ENCODE measurements at regions not wholly inside any gene's neighbourhood (a gene's known extent, or its start where the extent isn't known, plus 50 kb on each side); places are given as distances from the start of the nearest gene placed in this dataset.

DNA sequence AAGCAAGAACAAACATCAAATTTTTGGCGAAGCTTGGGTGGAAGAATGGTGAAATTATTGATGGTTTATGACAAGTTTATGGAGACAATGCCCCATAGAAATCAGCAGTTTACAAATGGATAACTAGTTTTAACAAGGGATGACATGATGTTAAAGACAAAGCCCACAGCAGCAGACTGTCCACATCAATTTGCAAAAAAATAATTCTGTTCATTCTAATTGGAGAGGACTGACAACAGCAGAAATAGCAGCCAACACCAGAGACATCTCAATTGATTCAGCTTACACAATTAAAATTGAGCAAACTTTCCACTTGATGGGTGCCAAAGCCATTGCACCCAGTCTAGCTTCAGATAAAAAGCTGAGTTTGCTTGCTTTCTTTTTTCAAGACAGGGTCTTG is 82.7 kb upstream of the STK32A start:
- WGBS, 2 donors: 90 to 96% methylated on average over 1 of the region's 1 CpG
- Histone ChIP-seq H3K4me1 (no peaks in the 10 kb centered on the region), H3K27ac (no peak overlapping the region), H3K27me3 (no peaks in the 10 kb centered on the region), H3K4me3 (no peak overlapping the region), H3K36me3 (ENCODE audit: low read depth, missing control alignments) (no peaks in the 10 kb centered on the region), H3K9me3 (no peaks in the 10 kb centered on the region)
- no peak for DNase-seq
- intact Hi-C loops (cut with DNase I; ENCODE audit: low total_unique reads): no loop called here
- no peak for TF ChIP-seq POLR2A (IDR thresholded peaks at IDR 0.05)
- TF ChIP-seq, protein P1, sequence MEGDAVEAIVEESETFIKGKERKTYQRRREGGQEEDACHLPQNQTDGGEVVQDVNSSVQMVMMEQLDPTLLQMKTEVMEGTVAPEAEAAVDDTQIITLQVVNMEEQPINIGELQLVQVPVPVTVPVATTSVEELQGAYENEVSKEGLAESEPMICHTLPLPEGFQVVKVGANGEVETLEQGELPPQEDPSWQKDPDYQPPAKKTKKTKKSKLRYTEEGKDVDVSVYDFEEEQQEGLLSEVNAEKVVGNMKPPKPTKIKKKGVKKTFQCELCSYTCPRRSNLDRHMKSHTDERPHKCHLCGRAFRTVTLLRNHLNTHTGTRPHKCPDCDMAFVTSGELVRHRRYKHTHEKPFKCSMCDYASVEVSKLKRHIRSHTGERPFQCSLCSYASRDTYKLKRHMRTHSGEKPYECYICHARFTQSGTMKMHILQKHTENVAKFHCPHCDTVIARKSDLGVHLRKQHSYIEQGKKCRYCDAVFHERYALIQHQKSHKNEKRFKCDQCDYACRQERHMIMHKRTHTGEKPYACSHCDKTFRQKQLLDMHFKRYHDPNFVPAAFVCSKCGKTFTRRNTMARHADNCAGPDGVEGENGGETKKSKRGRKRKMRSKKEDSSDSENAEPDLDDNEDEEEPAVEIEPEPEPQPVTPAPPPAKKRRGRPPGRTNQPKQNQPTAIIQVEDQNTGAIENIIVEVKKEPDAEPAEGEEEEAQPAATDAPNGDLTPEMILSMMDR (IDR thresholded peaks at IDR 0.05): no peak

DNA sequence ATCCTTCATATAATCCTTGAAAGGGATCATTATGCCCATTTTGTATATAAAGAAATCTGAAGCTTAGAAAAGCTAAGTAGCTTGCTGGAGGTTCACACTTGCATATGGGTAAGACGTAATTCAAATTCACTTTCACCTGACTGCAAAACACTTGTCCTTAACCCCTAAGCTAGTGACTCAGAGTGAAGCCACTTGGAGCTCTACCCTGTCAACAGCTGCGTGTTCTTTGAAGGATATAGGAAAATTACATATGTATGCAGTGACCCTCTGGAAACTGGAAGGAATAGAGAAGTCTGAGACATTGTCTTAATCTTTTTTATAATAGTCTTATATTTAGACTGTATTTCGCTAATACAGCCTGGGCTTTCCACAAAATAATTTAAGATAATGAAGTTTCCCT is 80.0 kb upstream of the STK32A start:
- intact Hi-C loops (cut with DNase I; ENCODE audit: low total_unique reads): no loop called here

DNA sequence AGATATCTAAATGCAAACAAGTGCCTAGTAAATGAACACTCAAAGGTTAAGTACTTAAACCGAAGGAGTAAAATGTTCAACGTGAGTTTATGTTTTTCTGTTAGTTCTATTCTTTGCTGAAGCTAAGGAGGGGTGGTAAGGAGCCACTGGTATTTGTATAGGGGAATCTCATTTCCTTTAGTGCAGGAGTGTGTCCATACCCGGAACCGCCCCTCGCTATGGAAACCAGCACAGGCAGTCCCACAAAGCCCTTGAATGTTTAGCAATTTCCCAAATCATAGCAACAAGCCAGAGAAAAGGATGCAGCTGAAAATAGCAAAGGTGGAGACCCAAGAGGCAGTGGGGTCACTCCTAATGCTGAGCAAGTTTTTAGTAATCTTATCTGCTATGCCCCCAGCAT is 78.8 kb upstream of the STK32A start:
- no peaks in the 10 kb centered on the region for H3K9me3 ChIP-seq
- H3K4me1 ChIP-seq: no peaks in the 10 kb centered on the region
- WGBS, 2 donors: 81 to 89% methylated on average over 5 of the region's 5 CpGs
- no peak for DNase-seq
- no peaks in the 10 kb centered on the region for H3K36me3 ChIP-seq (ENCODE audit: low read depth, missing control alignments)
- intact Hi-C loops (cut with DNase I; ENCODE audit: low total_unique reads): no loop called here
- no peak overlapping the region for H3K4me3 ChIP-seq
- no peak overlapping the region for H3K27ac ChIP-seq
- no peaks in the 10 kb centered on the region for H3K27me3 ChIP-seq
- TF ChIP-seq, protein P1 (IDR thresholded peaks at IDR 0.05): no peak
- no peak for TF ChIP-seq POLR2A (IDR thresholded peaks at IDR 0.05)

More for the DNA sequence above, 80.0 kb upstream of the STK32A start:
- Histone ChIP-seq H3K36me3 (ENCODE audit: low read depth, missing control alignments) (no peaks in the 10 kb centered on the region), H3K27me3 (no peaks in the 10 kb centered on the region), H3K4me1 (no peaks in the 10 kb centered on the region), H3K9me3 (no peaks in the 10 kb centered on the region), H3K4me3 (no peak overlapping the region), H3K27ac (no peak overlapping the region)
- DNase-seq: no peak
- TF ChIP-seq POLR2A (IDR thresholded peaks at IDR 0.05): no peak
- TF ChIP-seq, protein P1 (IDR thresholded peaks at IDR 0.05): no peak
- WGBS, 2 donors: 82 to 92% methylated on average over 3 of the region's 3 CpGs

DNA sequence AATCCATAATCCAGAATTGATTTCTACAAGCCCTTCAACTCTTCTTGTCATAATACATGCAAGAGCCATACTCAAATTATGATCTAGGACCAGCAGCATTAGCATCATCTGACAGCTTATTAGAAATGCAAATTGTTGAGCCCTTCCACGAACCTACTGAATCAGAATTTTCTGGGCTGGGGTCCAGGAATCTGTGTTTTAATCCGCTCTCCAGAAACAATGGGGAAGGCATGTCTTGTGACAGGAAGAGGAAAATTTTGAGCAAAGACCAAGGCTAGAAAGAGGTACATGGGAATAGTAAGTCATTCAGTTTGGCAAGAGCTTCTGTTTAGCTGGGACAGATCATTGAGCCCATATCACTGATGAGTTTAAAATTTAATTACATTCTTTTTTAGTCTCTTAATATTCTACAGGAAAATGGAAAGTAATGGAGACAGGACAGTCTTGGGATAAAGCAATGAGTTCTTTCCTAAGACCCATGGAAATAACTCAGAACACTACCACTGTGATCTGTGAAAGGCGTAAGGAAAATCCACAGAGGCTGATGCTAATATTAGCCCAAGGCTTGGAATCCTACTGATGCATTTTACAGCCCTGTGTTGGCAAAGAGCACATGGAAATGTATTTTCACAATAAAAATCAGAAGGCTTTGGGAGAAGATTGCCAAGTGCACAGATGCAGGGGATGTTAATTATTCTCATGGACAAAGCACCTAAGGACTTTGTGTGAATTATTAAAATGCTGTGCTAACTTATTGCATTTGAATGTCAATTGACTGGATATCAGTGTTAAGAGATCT is 73.7 kb upstream of the STK32A start:
- no peak overlapping the region for H3K27ac ChIP-seq
- 60 to 74% methylated on average over 3 of the region's 3 CpGs for WGBS, 2 donors

More for the DNA sequence above, 73.7 kb upstream of the STK32A start:
- Histone ChIP-seq H3K9me3 (no peaks in the 10 kb centered on the region), H3K36me3 (ENCODE audit: low read depth, missing control alignments) (no peaks in the 10 kb centered on the region), H3K4me3 (no peak overlapping the region), H3K27me3 (no peaks in the 10 kb centered on the region), H3K4me1 (no peaks in the 10 kb centered on the region)
- intact Hi-C loops (cut with DNase I; ENCODE audit: low total_unique reads): no loop called here
- no peak for DNase-seq
- no peak for TF ChIP-seq POLR2A (IDR thresholded peaks at IDR 0.05)
- TF ChIP-seq, protein P1 (IDR thresholded peaks at IDR 0.05): no peak
